ENCODE measurements at regions not wholly inside any gene's neighbourhood (a gene's known extent, or its start where the extent isn't known, plus 50 kb on each side); places are given as distances from the start of the nearest gene placed in this dataset.
"Not testable (repeated sequence)": the region's sequence is repeated elsewhere in the genome, so short reads cannot be mapped to it uniquely, and the experiment has no call there.

GRCh38 chr9:73872701-73873100 lies 624.4 kb upstream of the RORB start:
- no peak overlapping the region for H3K27ac Mint-ChIP-seq
- peaks cover 0 to 4% of the 10 kb centered on the region in 2 donors for H3K9me3 Mint-ChIP-seq
- no peak for DNase-seq (ENCODE audit: low spot score in 2 of 2)
- H3K36me3 Mint-ChIP-seq = no peaks in the 10 kb centered on the region
- ATAC-seq = no peak

DNA sequence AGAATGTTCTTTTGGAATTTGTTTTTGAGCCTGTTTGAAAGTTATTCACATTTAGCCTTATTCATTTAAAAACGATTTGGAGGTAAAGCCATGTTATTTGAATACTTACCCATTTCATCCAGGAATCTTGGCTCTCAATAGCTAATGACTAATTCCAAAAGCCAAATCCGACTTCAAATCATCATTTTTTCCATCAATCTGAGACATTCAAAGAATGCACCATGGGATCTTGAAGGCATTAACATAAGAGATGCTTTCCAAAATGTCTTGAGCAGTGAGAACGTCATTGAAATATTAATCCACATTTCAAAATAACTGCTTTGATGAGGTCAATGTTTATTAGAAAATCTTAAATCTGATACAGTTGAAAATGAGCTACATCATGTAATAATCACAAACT lies 617.0 kb upstream of the RORB start:
- ATAC-seq (no peak), DNase-seq (ENCODE audit: low spot score in 2 of 2) (no peak)
- Mint-ChIP-seq H3K27ac (no peak overlapping the region), H3K36me3 (no peaks in the 10 kb centered on the region), H3K9me3 (peaks cover 11 to 19% of the 10 kb centered on the region in 2 donors)

- Mint-ChIP-seq H3K27ac (no peak overlapping the region), H3K36me3 (peaks cover 0 to 5% of the 10 kb centered on the region in 2 donors), H3K9me3 (peaks cover 27 to 28% of the 10 kb centered on the region in 2 donors)
- no peak for ATAC-seq
- no peak for DNase-seq (ENCODE audit: low spot score in 2 of 2)
Measured at GRCh38 chr9:73889023-73889422, 608.1 kb upstream of the RORB start.

DNA sequence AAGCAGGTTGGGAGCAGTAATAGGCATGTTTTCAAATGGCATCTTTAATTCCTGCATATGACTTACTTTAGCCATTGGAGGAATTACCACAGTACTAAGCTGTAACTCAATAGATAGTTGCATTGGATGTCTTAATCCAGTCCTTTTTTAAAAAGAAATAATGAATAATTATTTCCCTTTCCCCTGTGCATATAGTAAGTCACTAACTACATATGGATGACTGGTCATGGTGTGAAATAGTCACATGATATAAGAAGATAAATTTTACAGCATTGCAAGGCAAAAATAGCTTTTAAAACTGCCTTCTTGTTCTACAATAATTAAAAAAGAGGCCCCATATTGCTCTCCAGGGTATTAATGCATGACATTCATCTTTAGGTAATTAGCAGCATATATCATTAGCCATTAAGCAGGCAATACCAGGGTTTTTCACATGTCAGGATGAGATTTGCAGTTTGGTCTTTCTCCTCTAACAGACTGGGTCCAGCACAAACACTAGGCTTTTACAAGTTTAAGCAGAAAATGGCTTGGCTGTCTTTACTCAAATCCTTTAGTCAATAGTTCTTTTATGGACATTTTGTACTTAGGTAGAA lies 606.4 kb upstream of the RORB start:
- ATAC-seq (no peak), DNase-seq (ENCODE audit: low spot score in 2 of 2) (no peak)
- Mint-ChIP-seq H3K27ac (no peak overlapping the region), H3K9me3 (peaks cover 15 to 19% of the 10 kb centered on the region in 2 donors), H3K36me3 (peaks cover 0 to 5% of the 10 kb centered on the region in 2 donors)

DNA sequence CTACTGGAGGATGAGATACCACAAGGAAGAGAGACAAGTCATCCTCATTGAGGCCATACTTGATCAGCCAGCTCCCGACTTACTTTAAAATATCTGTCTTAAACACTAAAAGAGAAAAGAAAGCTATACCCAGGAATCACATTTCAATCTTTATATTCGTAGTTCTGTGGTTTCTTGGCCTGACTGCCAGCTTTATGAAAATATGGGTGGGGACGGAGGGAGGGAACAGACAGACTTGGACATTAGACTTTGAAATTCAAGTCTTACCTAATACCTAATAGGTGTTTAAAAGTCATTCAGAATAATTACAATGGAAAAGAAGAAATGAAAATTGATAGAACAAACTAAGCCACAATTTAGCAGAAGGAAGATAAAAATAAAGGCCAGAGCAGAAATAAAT lies 604.8 kb upstream of the RORB start:
- ATAC-seq = no peak
- no peak for DNase-seq (ENCODE audit: low spot score in 2 of 2)
- H3K36me3 Mint-ChIP-seq = peaks cover 0 to 2% of the 10 kb centered on the region in 2 donors
- H3K27ac Mint-ChIP-seq = no peak overlapping the region
- peaks cover 15 to 16% of the 10 kb centered on the region in 2 donors for H3K9me3 Mint-ChIP-seq

DNA sequence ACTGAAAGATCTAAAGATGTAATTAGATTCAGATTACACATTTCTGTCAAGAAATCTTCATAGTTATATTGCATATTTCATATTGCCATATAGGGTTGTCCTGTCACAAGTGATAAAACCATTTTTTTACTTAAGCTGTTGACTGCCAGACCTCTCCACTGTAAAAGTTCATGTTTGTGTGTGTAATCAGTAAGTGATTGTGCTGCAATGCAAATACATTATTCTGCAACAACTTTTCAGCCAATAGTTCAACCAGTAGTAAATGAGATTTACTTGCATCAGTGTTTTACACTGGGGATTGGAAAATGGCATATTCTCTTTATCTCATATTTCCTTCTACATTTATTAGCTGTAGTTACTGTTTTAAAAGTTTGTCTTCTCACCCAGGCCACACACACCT lies 603.9 kb upstream of the RORB start:
- peaks cover 12 to 18% of the 10 kb centered on the region in 2 donors for H3K9me3 Mint-ChIP-seq
- no peak for ATAC-seq

DNA sequence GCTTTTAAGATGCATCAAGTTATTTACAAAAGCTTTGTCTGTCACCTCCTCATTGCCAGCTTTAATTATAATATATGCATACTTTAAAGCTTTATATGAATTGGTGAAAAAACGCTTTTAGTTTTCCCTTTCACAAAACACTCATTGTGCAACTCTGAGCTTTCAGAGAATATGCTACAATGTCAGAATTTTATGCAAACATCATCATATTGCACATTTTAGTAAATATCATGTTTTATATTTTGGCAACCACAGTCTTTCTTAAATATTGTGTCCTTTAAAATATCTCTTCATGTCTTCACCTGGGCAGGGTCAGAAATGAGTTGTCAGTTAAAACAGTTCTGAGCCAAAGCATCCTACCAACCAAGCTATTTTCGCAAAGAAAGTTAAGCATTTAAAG lies 601.1 kb upstream of the RORB start:
- Mint-ChIP-seq H3K9me3 (peaks cover 15 to 18% of the 10 kb centered on the region in 2 donors), H3K27ac (no peak overlapping the region), H3K36me3 (no peaks in the 10 kb centered on the region)
- ATAC-seq = no peak
- no peak for DNase-seq (ENCODE audit: low spot score in 2 of 2)

More for the DNA sequence above, 603.9 kb upstream of the RORB start:
- Mint-ChIP-seq H3K36me3 (no peaks in the 10 kb centered on the region), H3K27ac (no peak overlapping the region)
- no peak for DNase-seq (ENCODE audit: low spot score in 2 of 2)

DNA sequence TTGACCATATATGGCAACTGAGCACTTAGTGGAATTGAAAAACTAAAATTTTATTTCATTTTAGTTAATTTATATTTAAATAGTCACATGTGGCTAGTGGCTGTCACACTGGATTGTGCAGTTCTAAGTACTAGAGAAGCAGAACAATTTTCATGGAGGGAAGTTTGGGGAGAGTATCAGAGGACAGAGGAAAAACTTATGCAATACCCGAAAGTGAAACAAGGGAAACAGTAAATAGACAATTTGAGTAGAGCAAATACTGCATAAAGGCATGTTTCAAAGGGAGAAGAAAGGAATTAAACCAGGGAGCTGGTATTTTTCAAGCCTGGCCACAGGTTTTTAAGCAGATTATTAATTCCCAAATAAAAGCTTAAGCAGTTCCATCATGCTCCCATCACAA lies 590.5 kb upstream of the RORB start:
- ATAC-seq = no peak
- peaks cover 0 to 11% of the 10 kb centered on the region in 2 donors for H3K9me3 Mint-ChIP-seq

GRCh38 chr9:73911804-73912203 lies 585.3 kb upstream of the RORB start:
- H3K9me3 Mint-ChIP-seq = peaks cover 0 to 6% of the 10 kb centered on the region in 2 donors
- H3K27ac Mint-ChIP-seq = no peak overlapping the region
- DNase-seq (ENCODE audit: low spot score in 2 of 2) (no peak), ATAC-seq (no peak)
- H3K36me3 Mint-ChIP-seq = no peaks in the 10 kb centered on the region

More for the DNA sequence above, 590.5 kb upstream of the RORB start:
- Mint-ChIP-seq H3K27ac (no peak overlapping the region), H3K36me3 (no peaks in the 10 kb centered on the region)
- no peak for DNase-seq (ENCODE audit: low spot score in 2 of 2)

DNA sequence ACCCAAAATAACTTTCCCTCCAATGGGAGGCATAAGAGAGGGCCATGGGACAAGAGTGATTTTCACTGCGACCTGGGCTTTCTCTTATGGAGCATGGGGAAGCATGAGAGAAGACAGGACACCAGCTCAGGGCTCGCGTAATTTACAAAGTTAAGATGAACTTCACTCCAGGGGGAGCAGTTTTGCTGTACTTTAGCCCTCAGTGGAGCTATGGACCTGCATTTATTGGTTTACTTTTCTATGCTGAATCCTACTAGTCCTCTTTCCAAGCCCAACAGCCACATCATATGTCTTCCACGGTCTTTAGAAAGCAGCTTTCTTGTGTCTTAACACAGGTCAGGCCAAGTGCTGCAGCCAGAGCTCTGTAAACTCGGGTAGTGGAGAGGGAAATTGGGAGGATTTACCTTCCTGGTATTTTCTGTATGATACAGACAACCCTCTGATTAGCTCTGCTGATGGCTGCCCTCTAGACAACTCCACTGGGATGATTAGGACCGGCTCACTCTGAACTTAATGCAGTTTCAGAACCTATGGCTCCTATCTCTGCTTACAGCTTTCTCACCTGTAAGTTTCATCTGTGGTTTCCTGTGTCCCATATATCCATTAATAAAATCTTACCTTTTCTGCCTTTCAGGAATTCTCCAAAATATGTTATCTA lies 581.0 kb upstream of the RORB start:
- DNase-seq (ENCODE audit: low spot score in 2 of 2) = no peak
- no peak for ATAC-seq
- Mint-ChIP-seq H3K9me3 (no peaks in the 10 kb centered on the region), H3K36me3 (no peaks in the 10 kb centered on the region), H3K27ac (no peak overlapping the region)

DNA sequence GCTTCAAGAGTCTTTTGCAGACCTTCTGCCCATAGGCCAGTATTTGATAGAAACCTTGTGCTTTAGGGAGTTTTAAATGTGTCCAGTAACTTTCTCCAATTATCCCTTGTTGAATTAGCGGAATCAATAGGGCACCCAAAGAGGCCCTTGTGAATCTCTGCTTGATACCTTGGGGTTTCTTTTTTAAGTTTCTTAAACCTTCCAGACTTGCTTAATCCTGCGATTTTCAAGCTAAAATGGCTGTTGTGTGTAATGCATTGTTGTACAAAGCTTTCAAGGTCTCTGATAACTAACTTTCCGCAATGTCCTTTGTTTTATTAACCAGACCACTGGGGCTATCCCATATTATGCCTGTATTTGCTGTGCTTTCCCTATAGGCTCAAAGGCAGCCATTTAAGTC lies 577.4 kb upstream of the RORB start:
- ATAC-seq = no peak
- no peak overlapping the region for H3K27ac Mint-ChIP-seq

GRCh38 chr9:73923796-73924195 lies 573.3 kb upstream of the RORB start:
- peaks cover 3 to 8% of the 10 kb centered on the region in 2 donors for H3K9me3 Mint-ChIP-seq
- DNase-seq (ENCODE audit: low spot score in 2 of 2) = no peak

More for the DNA sequence above, 577.4 kb upstream of the RORB start:
- no peak for DNase-seq (ENCODE audit: low spot score in 2 of 2)
- Mint-ChIP-seq H3K9me3 (no peaks in the 10 kb centered on the region), H3K36me3 (no peaks in the 10 kb centered on the region)

GRCh38 chr9:73951147-73951546 lies 546.0 kb upstream of the RORB start:
- DNase-seq (ENCODE audit: low spot score in 2 of 2) (no peak), ATAC-seq (no peak)
- Mint-ChIP-seq H3K36me3 (peaks cover 0 to 7% of the 10 kb centered on the region in 2 donors), H3K9me3 (peaks cover 17 to 24% of the 10 kb centered on the region in 2 donors), H3K27ac (no peak overlapping the region)

More at GRCh38 chr9:73923796-73924195, 573.3 kb upstream of the RORB start:
- ATAC-seq = no peak
- Mint-ChIP-seq H3K27ac (no peak overlapping the region), H3K36me3 (no peaks in the 10 kb centered on the region)

DNA sequence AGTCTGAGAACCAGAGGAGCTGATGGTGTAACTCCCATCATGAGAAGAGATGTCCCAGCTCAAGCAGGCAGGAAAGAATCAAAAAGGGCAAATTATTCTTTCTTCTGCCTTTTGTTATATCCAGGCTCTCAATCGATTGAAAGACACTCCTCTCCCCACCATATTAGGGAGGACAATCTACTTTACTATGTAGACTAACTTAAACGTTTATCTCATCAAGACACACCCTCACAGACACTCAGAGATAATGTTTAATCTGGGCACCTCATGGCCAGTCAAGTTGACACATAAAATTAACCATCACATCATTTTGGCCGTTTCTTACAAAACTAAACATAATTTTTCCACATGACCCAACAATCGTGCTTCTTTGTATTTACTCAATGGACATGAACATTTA lies 534.3 kb upstream of the RORB start:
- ATAC-seq = no peak
- DNase-seq (ENCODE audit: low spot score in 2 of 2) = no peak
- H3K9me3 Mint-ChIP-seq = peaks cover 14 to 21% of the 10 kb centered on the region in 2 donors
- H3K27ac Mint-ChIP-seq = no peak overlapping the region
- H3K36me3 Mint-ChIP-seq = no peaks in the 10 kb centered on the region

GRCh38 chr9:73969936-73970335 lies 527.2 kb upstream of the RORB start:
- no peak for DNase-seq (ENCODE audit: low spot score in 2 of 2)

DNA sequence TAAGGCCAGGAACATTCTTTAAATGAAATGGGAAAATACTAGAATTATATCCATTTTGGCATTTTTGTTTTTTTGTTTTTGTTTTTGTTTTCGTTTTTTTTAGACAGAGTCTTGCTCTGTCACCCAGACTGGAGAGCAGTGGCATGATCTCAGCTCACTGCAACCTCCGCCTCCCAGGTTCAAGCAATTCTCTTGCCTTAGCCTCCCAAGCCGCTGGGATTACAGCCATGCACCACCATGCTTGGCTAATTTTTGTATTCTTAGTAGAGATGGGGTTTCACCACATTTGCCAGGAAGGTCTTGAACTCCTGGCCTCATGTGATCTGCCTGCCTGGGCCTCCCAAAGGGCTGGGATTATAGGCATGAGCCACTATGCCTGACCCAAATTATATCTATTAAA lies 520.7 kb upstream of the RORB start:
- not testable (repeated sequence) for H3K27ac Mint-ChIP-seq; H3K36me3 Mint-ChIP-seq; H3K9me3 Mint-ChIP-seq; ATAC-seq; DNase-seq (ENCODE audit: low spot score in 2 of 2)

More at GRCh38 chr9:73969936-73970335, 527.2 kb upstream of the RORB start:
- Mint-ChIP-seq H3K36me3 (no peaks in the 10 kb centered on the region), H3K27ac (no peak overlapping the region), H3K9me3 (peaks cover 2 to 12% of the 10 kb centered on the region in 2 donors)
- ATAC-seq = no peak

DNA sequence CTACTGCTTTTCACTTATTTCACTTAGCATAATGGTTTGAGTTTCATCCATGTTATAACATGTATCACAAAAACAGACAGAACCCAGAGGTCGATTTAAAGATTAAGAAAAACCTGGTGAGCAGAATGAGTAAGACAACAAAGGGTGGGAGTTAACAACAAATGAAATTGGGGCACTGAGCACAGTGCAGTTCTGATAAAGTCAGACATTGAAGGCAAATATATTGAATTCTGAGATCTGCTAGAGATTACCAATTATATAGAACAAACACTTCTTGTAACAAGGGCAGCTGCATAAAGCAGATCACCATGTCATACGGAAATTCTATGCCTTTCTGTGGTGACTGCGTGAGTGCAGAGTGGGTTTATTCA lies 517.3 kb upstream of the RORB start:
- Mint-ChIP-seq H3K36me3 (no peaks in the 10 kb centered on the region), H3K27ac (no peak overlapping the region), H3K9me3 (peaks cover 0 to 6% of the 10 kb centered on the region in 2 donors)
- no peak for DNase-seq (ENCODE audit: low spot score in 2 of 2)
- ATAC-seq = no peak

GRCh38 chr9:73980754-73981153 lies 516.4 kb upstream of the RORB start:
- Mint-ChIP-seq H3K36me3 (peaks cover 0 to 9% of the 10 kb centered on the region in 2 donors), H3K27ac (no peak overlapping the region), H3K9me3 (peaks cover 7 to 10% of the 10 kb centered on the region in 2 donors)
- DNase-seq (ENCODE audit: low spot score in 2 of 2) (no peak), ATAC-seq (no peak)

Data from activated naive CD4-positive, alpha-beta T cell treated with anti-CD3 and anti-CD28 coated beads, Interleukin-2, amount 50 U/mL, for 72 hours (primary cell).